NCI-H82 (cell line): ENCODE measurements at regions not wholly inside any gene's neighbourhood (a gene's known extent, or its start where the extent isn't known, plus 50 kb on each side); places are given as distances from the start of the nearest gene placed in this dataset.

Experiments
- DNase-seq: peaks from one replicate; lab custom pipeline; 2025; lab: John Stamatoyannopoulos, UW

GRCh38 chr10:60664859-60665258 lies 113.4 kb upstream of the CDK1 start:
- DNase-seq: no peak

GRCh38 chr10:60663850-60664249 lies 114.4 kb upstream of the CDK1 start:
- no peak for DNase-seq

GRCh38 chr10:60662917-60663614 lies 115.2 kb upstream of the CDK1 start:
- DNase-seq: no peak

GRCh38 chr10:60661637-60662036 lies 116.6 kb upstream of the CDK1 start:
- DNase-seq: no peak

- no peak for DNase-seq
Observed at GRCh38 chr10:60660625-60661024, 117.7 kb upstream of the CDK1 start.

GRCh38 chr10:60654813-60655464 lies 123.3 kb upstream of the CDK1 start:
- no peak for DNase-seq

GRCh38 chr10:60652628-60653027 lies 125.7 kb upstream of the CDK1 start:
- no peak for DNase-seq

- DNase-seq: no peak
Observed at GRCh38 chr10:60650378-60650800, 127.9 kb upstream of the CDK1 start.

- DNase-seq: no peak
Observed at GRCh38 chr10:60649485-60650377, 128.5 kb upstream of the CDK1 start.

GRCh38 chr10:60648761-60649160 lies 129.5 kb upstream of the CDK1 start:
- no peak for DNase-seq

- peak; percentile 58 for DNase-seq
Observed at GRCh38 chr10:60646966-60647796, 131.1 kb upstream of the CDK1 start.

GRCh38 chr10:60645980-60646379 lies 132.3 kb upstream of the CDK1 start:
- no peak for DNase-seq

- DNase-seq: no peak
Observed at GRCh38 chr10:60644436-60645130, 133.7 kb upstream of the CDK1 start.

GRCh38 chr10:60643874-60644273 lies 134.4 kb upstream of the CDK1 start:
- no peak for DNase-seq

GRCh38 chr10:60629332-60629731 lies 148.9 kb upstream of the CDK1 start:
- DNase-seq: no peak

GRCh38 chr10:60627778-60628748 lies 150.2 kb upstream of the CDK1 start:
- DNase-seq: no peak

GRCh38 chr10:60626037-60626436 lies 152.2 kb upstream of the CDK1 start:
- DNase-seq: no peak

- no peak for DNase-seq
Observed at GRCh38 chr10:60623627-60624026, 154.7 kb upstream of the CDK1 start.

- DNase-seq: no peak
Observed at GRCh38 chr10:60621018-60621417, 157.3 kb upstream of the CDK1 start.

GRCh38 chr10:60618861-60619260 lies 159.4 kb upstream of the CDK1 start:
- no peak for DNase-seq
